ENCODE measurements at regions not wholly inside any gene's neighbourhood (a gene's known extent, or its start where the extent isn't known, plus 50 kb on each side); places are given as distances from the start of the nearest gene placed in this dataset.
"Not testable (repeated sequence)": the region's sequence is repeated elsewhere in the genome, so short reads cannot be mapped to it uniquely, and the experiment has no call there.

GRCh38 chr15:79157631-79158592 lies 67.3 kb upstream of the RASGRF1 start:
- DNase-seq (ENCODE audit: low read depth in 1 of 2, low spot score in 1 of 2), result no peak

- DNase-seq (ENCODE audit: low read depth in 1 of 2, low spot score in 1 of 2), result no peak
Observed at GRCh38 chr15:79156704-79157375, 66.3 kb upstream of the RASGRF1 start.

- no peak for DNase-seq (ENCODE audit: low read depth in 1 of 2, low spot score in 1 of 2)
Observed at GRCh38 chr15:79154483-79155135, 64.0 kb upstream of the RASGRF1 start.

GRCh38 chr15:79144290-79144689 lies 53.7 kb upstream of the RASGRF1 start:
- DNase-seq (ENCODE audit: low read depth in 1 of 2, low spot score in 1 of 2), result not testable (repeated sequence)

- no peak for DNase-seq (ENCODE audit: low read depth in 1 of 2, low spot score in 1 of 2)
Observed at GRCh38 chr15:79140846-79141570, 50.4 kb upstream of the RASGRF1 start.

Data from stimulated activated CD4-positive, alpha-beta T cell treated with anti-CD3 and anti-CD28 coated beads, Interleukin-15, amount 100 ng/mL, for 1 hour (primary cell).